ENCODE measurements at regions not wholly inside any gene's neighbourhood (a gene's known extent, or its start where the extent isn't known, plus 50 kb on each side); places are given as distances from the start of the nearest gene placed in this dataset.

- TF ChIP-seq CTCF (IDR thresholded peaks at IDR 0.05) (no peak), POLR2A (IDR thresholded peaks at IDR 0.05) (no peak)
These were observed 468.1 kb downstream of the CD83 start for GRCh38 chr6:14585689-14586088.

All from upper lobe of left lung (tissue), 4 donors.